HCT116 (cell line): ENCODE measurements at regions not wholly inside any gene's neighbourhood (a gene's known extent, or its start where the extent isn't known, plus 50 kb on each side); places are given as distances from the start of the nearest gene placed in this dataset.

Source experiments
- ATAC-seq: fragments of 200-7000 bp; cut with Tn5 transposase; 2 replicates; pipeline ENCODE4 v1.9.1; 2020; ENCODE audit warnings: mild to moderate bottlenecking, moderate library complexity
- BruUV-seq: library from RNA; stranded (reverse); fragments of 400-500 nt; replicated peaks from 2 replicates; lab custom pipeline; 2021; lab: Mats Ljungman, UMichigan
- CTCF ChIA-PET: fragments of 300-600 bp; sonication (Branson Sonifier 250); formaldehyde crosslinking; loops from one replicate; lab custom pipeline; 2021; ENCODE audit warnings: antibody characterized with exemption; lab: Charles Lee
- POLR2A ChIA-PET: fragments of 300-600, 350-600 bp; sonication (Branson Sonifier 250); formaldehyde crosslinking; loops from one replicate; lab custom pipeline; 2021; ENCODE audit warnings: antibody characterized with exemption; lab: Charles Lee
- RAD21 ChIA-PET, 2 experiments: fragments of 300-600 bp; sonication (Branson Sonifier 250); formaldehyde crosslinking; loops; one replicate each; lab custom pipeline; 2023; ENCODE audit warnings: low total read pairs in 2 of 2; ENCODE audit not compliant: uncharacterized antibody in 2 of 2, unreplicated experiment in 2 of 2, low non-redundant PET in 1 of 2; lab: Charles Lee
- DNase-seq: peaks from one replicate; pipeline ENCODE4 v3.0.0-alpha.2; 2010; ENCODE audit warnings: low read depth, low spot score
- H2AFZ ChIP-seq: fragments of 200-600 bp; shearing (Covaris generic), sonication (generic); 2 replicates; pipeline ENCODE4 v1.6.1; 2017; ENCODE audit warnings: low read depth, mixed run types, mixed read lengths, antibody characterized with exemption, low read length; ENCODE audit not compliant: poor library complexity, severe bottlenecking
- H3K27ac ChIP-seq: 2 replicates; pipeline ENCODE4 v1.5.1; 2012; ENCODE audit warnings: low read depth, low read length
- H3K27me3 ChIP-seq: fragments of 200-600 bp; sonication (generic); 2 replicates; pipeline ENCODE4 v1.6.1; 2016; ENCODE audit warnings: mixed run types, low read length, mixed read lengths; ENCODE audit not compliant: insufficient read depth
- H3K36me3 ChIP-seq, 2 experiments: fragments of 200-500 bp in 1 of 2; fragments of 200-600 bp in 1 of 2; sonication (Bioruptor generic) in 1 of 2; sonication (generic) in 1 of 2; 2 replicates each; pipeline versions ENCODE4 v1.5.1 to v1.6.1; 2014 to 2016; ENCODE audit warnings: low read length in 2 of 2, inconsistent platforms in 1 of 2, mixed read lengths in 1 of 2, mixed run types in 1 of 2; ENCODE audit not compliant: insufficient read depth in 2 of 2, control insufficient read depth in 1 of 2
- H3K4me1 ChIP-seq, 2 experiments: fragments of 200-600 bp in 1 of 2; sonication (generic) in 1 of 2; 2 replicates each; pipeline versions ENCODE4 v1.5.1 to v1.6.1; 2012 to 2017; ENCODE audit warnings: low read length in 2 of 2, inconsistent platforms in 1 of 2, mild to moderate bottlenecking in 1 of 2, mixed read lengths in 1 of 2, mixed run types in 1 of 2, moderate library complexity in 1 of 2; ENCODE audit not compliant: insufficient read depth in 2 of 2, control insufficient read depth in 1 of 2
- H3K4me2 ChIP-seq: fragments of 200-600 bp; sonication (generic); 2 replicates; pipeline ENCODE4 v1.6.1; 2017; ENCODE audit warnings: mixed run types, low read length, mixed read lengths
- H3K4me3 ChIP-seq, 2 experiments: fragments of 200-600 bp in 1 of 2; sonication (generic) in 1 of 2; replicated peaks in 1 of 2; 2 replicates each; pipeline ENCODE4 v1.5.1; 2011 to 2016; ENCODE audit warnings: low read length in 2 of 2, control low read depth in 1 of 2, low read depth in 1 of 2, mild to moderate bottlenecking in 1 of 2, mixed read lengths in 1 of 2, mixed run types in 1 of 2
- H3K79me2 ChIP-seq: fragments of 200-600 bp; sonication (generic); 2 replicates; pipeline ENCODE4 v1.6.1; 2017; ENCODE audit warnings: mild to moderate bottlenecking, mixed run types, low read length, moderate library complexity, mixed read lengths; ENCODE audit not compliant: insufficient read depth
- H3K9ac ChIP-seq: fragments of 200-600 bp; sonication (generic); 2 replicates; pipeline ENCODE4 v1.6.1; 2016; ENCODE audit warnings: low read length, mixed read lengths
- H3K9me2 ChIP-seq: fragments of 200-600 bp; sonication (generic), shearing (Covaris generic); 2 replicates; pipeline ENCODE4 v1.6.1; 2017; ENCODE audit warnings: mixed run types, mild to moderate bottlenecking, moderate library complexity; ENCODE audit not compliant: insufficient read depth
- H3K9me3 ChIP-seq, 2 experiments: fragments of 200-500 bp in 1 of 2; fragments of 200-600 bp in 1 of 2; sonication (Bioruptor generic) in 1 of 2; sonication (generic) in 1 of 2; 2 replicates each; pipeline ENCODE4 v1.6.1; 2014 to 2017; ENCODE audit warnings: low read length in 2 of 2, mixed read lengths in 2 of 2, inconsistent platforms in 1 of 2, low read depth in 1 of 2, mild to moderate bottlenecking in 1 of 2, mixed run types in 1 of 2, moderate library complexity in 1 of 2; ENCODE audit not compliant: control insufficient read depth in 1 of 2, insufficient read depth in 1 of 2
- H4K20me1 ChIP-seq: fragments of 200-600 bp; sonication (generic), shearing (Covaris generic); 2 replicates; pipeline ENCODE4 v1.6.1; 2017; ENCODE audit warnings: mixed run types, mild to moderate bottlenecking, moderate library complexity; ENCODE audit not compliant: insufficient read depth
- CBX3 ChIP-seq: IDR thresholded peaks from 2 replicates; pipeline ENCODE4 v1.6.1; 2012; ENCODE audit warnings: low read depth
- ELF1 ChIP-seq: IDR thresholded peaks from 2 replicates; pipeline ENCODE4 v1.6.1; 2012; ENCODE audit warnings: low read depth, borderline replicate concordance
- EZH2 ChIP-seq: fragments of 200-600 bp; sonication (generic); IDR thresholded peaks from 2 replicates; pipeline ENCODE4 v1.6.1; 2017; ENCODE audit warnings: antibody characterized with exemption, mixed run types
- SIN3A ChIP-seq: IDR thresholded peaks from 2 replicates; pipeline ENCODE4 v1.6.1; 2012; ENCODE audit warnings: low read depth
- SP1 ChIP-seq: IDR thresholded peaks from 2 replicates; pipeline ENCODE4 v1.6.1; 2012; ENCODE audit warnings: low read depth
- SRF ChIP-seq: IDR thresholded peaks from 2 replicates; pipeline ENCODE4 v1.6.1; 2012; ENCODE audit warnings: low read depth
- YY1 ChIP-seq: IDR thresholded peaks from 2 replicates; pipeline ENCODE4 v1.6.1; 2011; ENCODE audit warnings: low read length, low read depth, moderate library complexity, mild to moderate bottlenecking; ENCODE audit not compliant: insufficient replicate concordance; ENCODE audit errors: extremely low read depth
- intact Hi-C: fragments of 100-400 bp; cut with micrococcal nuclease; formaldehyde crosslinking; loops from 2 replicates; pipeline ENCODE4 v1.10.0; 2022
- TF ChIP-seq, protein P1 (sequence below), 3 experiments: fragments of 200-600 bp in 1 of 3; sonication (generic) in 1 of 3; IDR thresholded peaks in 2 of 3; conservative IDR thresholded peaks in 1 of 3; 2 replicates each; pipeline ENCODE4 v1.5.1; 2012 to 2017; ENCODE audit warnings: low read depth in 2 of 3, low read length in 2 of 3, antibody characterized with exemption in 1 of 3, borderline replicate concordance in 1 of 3, control low read depth in 1 of 3, mild to moderate bottlenecking in 1 of 3, mixed read lengths in 1 of 3, mixed run types in 1 of 3, moderate library complexity in 1 of 3; ENCODE audit not compliant: insufficient read depth in 1 of 3
- TF ChIP-seq, protein P2 (sequence below): IDR thresholded peaks from 2 replicates; pipeline ENCODE4 v1.6.1; 2011; ENCODE audit warnings: mild to moderate bottlenecking, low read length, moderate library complexity; ENCODE audit not compliant: insufficient replicate concordance; ENCODE audit errors: extremely low read depth

GRCh38 chr6:104579310-104579863 is 280.3 kb downstream of the HACE1 start:
- intact Hi-C loops, result no loop called here
- Histone ChIP-seq H3K36me3 (no peaks in the 10 kb centered on the region), H3K27ac (no peak overlapping the region), H3K4me3 (no peak overlapping the region), H3K9me2 (no peaks in the 10 kb centered on the region), H3K4me2 (no peak overlapping the region), H3K79me2 (no peaks in the 10 kb centered on the region), H3K27me3 (no peaks in the 10 kb centered on the region), H3K9me3 (no peaks in the 10 kb centered on the region), H3K4me1 (no peaks in the 10 kb centered on the region), H4K20me1 (no peaks in the 10 kb centered on the region), H2AFZ (no peak overlapping the region), H3K9ac (no peak overlapping the region)
- no peak for ATAC-seq
- no peak for DNase-seq
- ChIA-PET CTCF (no interaction called here), RAD21 (no interaction called here), POLR2A (no interaction called here)
- no TSS peak for BruUV-seq
- TF ChIP-seq, protein P1, sequence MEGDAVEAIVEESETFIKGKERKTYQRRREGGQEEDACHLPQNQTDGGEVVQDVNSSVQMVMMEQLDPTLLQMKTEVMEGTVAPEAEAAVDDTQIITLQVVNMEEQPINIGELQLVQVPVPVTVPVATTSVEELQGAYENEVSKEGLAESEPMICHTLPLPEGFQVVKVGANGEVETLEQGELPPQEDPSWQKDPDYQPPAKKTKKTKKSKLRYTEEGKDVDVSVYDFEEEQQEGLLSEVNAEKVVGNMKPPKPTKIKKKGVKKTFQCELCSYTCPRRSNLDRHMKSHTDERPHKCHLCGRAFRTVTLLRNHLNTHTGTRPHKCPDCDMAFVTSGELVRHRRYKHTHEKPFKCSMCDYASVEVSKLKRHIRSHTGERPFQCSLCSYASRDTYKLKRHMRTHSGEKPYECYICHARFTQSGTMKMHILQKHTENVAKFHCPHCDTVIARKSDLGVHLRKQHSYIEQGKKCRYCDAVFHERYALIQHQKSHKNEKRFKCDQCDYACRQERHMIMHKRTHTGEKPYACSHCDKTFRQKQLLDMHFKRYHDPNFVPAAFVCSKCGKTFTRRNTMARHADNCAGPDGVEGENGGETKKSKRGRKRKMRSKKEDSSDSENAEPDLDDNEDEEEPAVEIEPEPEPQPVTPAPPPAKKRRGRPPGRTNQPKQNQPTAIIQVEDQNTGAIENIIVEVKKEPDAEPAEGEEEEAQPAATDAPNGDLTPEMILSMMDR (IDR thresholded peaks at IDR 0.05 in 2 of 3, conservative IDR thresholded peaks at IDR 0.05 in 1 of 3; ENCODE audit: borderline replicate concordance in 1 of 3, insufficient read depth in 1 of 3, low read depth in 2 of 3, low read length in 2 of 3), result no peak
- TF ChIP-seq SP1 (no peak), CBX3 (no peak), SIN3A (no peak), YY1 (no peak), EZH2 (no peak), ELF1 (no peak), SRF (no peak)
- TF ChIP-seq, protein P2, sequence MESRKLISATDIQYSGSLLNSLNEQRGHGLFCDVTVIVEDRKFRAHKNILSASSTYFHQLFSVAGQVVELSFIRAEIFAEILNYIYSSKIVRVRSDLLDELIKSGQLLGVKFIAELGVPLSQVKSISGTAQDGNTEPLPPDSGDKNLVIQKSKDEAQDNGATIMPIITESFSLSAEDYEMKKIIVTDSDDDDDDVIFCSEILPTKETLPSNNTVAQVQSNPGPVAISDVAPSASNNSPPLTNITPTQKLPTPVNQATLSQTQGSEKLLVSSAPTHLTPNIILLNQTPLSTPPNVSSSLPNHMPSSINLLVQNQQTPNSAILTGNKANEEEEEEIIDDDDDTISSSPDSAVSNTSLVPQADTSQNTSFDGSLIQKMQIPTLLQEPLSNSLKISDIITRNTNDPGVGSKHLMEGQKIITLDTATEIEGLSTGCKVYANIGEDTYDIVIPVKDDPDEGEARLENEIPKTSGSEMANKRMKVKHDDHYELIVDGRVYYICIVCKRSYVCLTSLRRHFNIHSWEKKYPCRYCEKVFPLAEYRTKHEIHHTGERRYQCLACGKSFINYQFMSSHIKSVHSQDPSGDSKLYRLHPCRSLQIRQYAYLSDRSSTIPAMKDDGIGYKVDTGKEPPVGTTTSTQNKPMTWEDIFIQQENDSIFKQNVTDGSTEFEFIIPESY, result no peak
